Endodermal cell (in vitro differentiated cells): ENCODE measurements at regions not wholly inside any gene's neighbourhood (a gene's known extent, or its start where the extent isn't known, plus 50 kb on each side); places are given as distances from the start of the nearest gene placed in this dataset.

Experiments used
- DNase-seq: peaks from one replicate; pipeline ENCODE4 v3.0.0-alpha.2; 2017
- H3K27ac ChIP-seq: 2 replicates; pipeline ENCODE4 v1.5.1; 2013; ENCODE audit warnings: mild to moderate bottlenecking, low read depth, low read length, moderate library complexity
- H3K27me3 ChIP-seq: 2 replicates; pipeline ENCODE4 v1.6.1; 2013; ENCODE audit warnings: mild to moderate bottlenecking, low read length, moderate library complexity; ENCODE audit not compliant: insufficient read depth, control insufficient read depth, poor library complexity, severe bottlenecking
- H3K36me3 ChIP-seq: 2 replicates; pipeline ENCODE4 v1.7.0; 2013; ENCODE audit warnings: mild to moderate bottlenecking, low read length, moderate library complexity; ENCODE audit not compliant: control insufficient read depth, insufficient read depth
- H3K4me1 ChIP-seq: one replicate; pipeline ENCODE4 v1.7.0; 2013; ENCODE audit warnings: low read length; ENCODE audit not compliant: control insufficient read depth, insufficient read depth
- H3K4me3 ChIP-seq: 2 replicates; pipeline ENCODE4 v1.5.1; 2013; ENCODE audit warnings: mild to moderate bottlenecking, low read length, moderate library complexity
- H3K9ac ChIP-seq: 2 replicates; pipeline ENCODE4 v1.6.1; 2013; ENCODE audit warnings: mild to moderate bottlenecking, low read length, moderate library complexity; ENCODE audit not compliant: poor library complexity, severe bottlenecking; ENCODE audit errors: extremely low read depth
- H3K9me3 ChIP-seq: 2 replicates; pipeline ENCODE4 v1.6.1; 2013; ENCODE audit warnings: mild to moderate bottlenecking, low read length, moderate library complexity; ENCODE audit not compliant: control insufficient read depth
- H3K27ac Mint-ChIP-seq: 2 replicates; pipeline ENCODE4 v1.8.0; 2020; ENCODE audit warnings: mixed read lengths
- H3K27me3 Mint-ChIP-seq: 2 replicates; pipeline ENCODE4 v1.8.0; 2021; ENCODE audit warnings: mild to moderate bottlenecking, mixed read lengths; ENCODE audit not compliant: insufficient read depth
- H3K36me3 Mint-ChIP-seq: 2 replicates; pipeline ENCODE4 v1.8.0; 2020; ENCODE audit warnings: low read depth, mixed read lengths
- H3K4me1 Mint-ChIP-seq: 2 replicates; pipeline ENCODE4 v1.8.0; 2020; ENCODE audit warnings: mixed read lengths
- H3K4me3 Mint-ChIP-seq: 2 replicates; pipeline ENCODE4 v1.8.0; 2020; ENCODE audit warnings: mild to moderate bottlenecking, moderate library complexity, mixed read lengths
- H3K9me3 Mint-ChIP-seq: 2 replicates; pipeline ENCODE4 v1.8.0; 2020; ENCODE audit warnings: mild to moderate bottlenecking, mixed read lengths
- WGBS, 2 experiments: methylation state at CpG; one replicate each; pipeline versions ENCODE4 v1.1.5 to v1.1.7; 2013; ENCODE audit warnings: missing lambda C conversion rate in 2 of 2, mixed read lengths in 1 of 2; ENCODE audit not compliant: insufficient coverage in 1 of 2, insufficient read length in 1 of 2; 5-methylcytosine and 5-hydroxymethylcytosine counted together
- TF ChIP-seq, protein P1 (sequence below): fragments of 200-600 bp; sonication (generic); conservative IDR thresholded peaks from 2 replicates; pipeline ENCODE4 v1.5.0; 2021; ENCODE audit warnings: antibody characterized with exemption, mild to moderate bottlenecking

DNA sequence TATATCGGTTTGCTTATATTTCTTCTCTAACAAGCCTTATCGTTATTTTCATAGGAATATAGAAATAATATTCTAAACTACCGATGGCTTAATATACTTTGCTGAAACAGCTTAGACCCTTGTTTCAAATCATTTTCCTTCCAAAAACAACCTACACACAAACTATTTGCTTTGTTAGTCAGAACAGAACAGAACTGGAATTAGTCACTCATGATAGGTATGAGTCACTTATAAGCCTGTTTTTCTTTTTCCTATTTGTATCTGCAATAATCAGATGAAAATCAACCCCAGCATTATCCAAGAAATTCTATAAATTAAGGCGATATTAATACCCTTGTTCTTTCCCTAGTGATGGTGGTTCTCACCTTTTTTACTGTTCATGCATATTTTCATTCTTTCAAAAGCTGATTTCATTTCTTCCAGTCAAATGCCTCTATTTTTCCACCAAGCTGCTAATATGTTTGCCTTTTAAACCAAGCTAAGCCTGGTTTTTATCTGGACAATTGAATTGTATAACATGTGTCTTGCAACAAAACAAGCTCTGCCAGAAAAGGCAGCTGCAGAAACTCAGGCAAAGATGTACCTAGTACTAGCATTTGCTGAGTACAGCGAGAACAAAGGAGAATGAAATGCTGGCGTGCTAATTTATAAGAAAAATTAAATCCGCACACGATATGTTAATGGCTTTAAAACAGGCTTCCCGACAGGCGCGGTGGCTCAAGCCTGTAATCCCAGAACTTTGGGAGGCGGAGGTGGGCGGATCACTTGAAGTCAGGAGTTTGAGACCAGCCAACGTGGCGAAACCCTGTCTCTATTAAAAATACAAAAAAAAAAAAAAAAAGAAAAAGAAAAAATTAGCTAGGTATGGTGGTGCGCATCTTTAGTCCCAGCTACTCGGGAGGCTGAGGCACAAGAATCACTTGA lies 1418.2 kb downstream of the AACS start:
- Histone ChIP-seq H3K27ac (no peak overlapping the region), H3K27me3 (no peaks in the 10 kb centered on the region), H3K4me1 (no peaks in the 10 kb centered on the region), H3K9me3 (no peaks in the 10 kb centered on the region), H3K9ac (no peak overlapping the region), H3K4me3 (no peak overlapping the region), H3K36me3 (no peaks in the 10 kb centered on the region)
- no peaks in the 10 kb centered on the region for H3K36me3 Mint-ChIP-seq
- DNase-seq: no peak
- H3K27me3 Mint-ChIP-seq: no peaks in the 10 kb centered on the region
- no peak overlapping the region for H3K27ac Mint-ChIP-seq
- H3K4me3 Mint-ChIP-seq: no peak overlapping the region
- H3K4me1 Mint-ChIP-seq: peaks cover 9% of the 10 kb centered on the region
- TF ChIP-seq, protein P1, sequence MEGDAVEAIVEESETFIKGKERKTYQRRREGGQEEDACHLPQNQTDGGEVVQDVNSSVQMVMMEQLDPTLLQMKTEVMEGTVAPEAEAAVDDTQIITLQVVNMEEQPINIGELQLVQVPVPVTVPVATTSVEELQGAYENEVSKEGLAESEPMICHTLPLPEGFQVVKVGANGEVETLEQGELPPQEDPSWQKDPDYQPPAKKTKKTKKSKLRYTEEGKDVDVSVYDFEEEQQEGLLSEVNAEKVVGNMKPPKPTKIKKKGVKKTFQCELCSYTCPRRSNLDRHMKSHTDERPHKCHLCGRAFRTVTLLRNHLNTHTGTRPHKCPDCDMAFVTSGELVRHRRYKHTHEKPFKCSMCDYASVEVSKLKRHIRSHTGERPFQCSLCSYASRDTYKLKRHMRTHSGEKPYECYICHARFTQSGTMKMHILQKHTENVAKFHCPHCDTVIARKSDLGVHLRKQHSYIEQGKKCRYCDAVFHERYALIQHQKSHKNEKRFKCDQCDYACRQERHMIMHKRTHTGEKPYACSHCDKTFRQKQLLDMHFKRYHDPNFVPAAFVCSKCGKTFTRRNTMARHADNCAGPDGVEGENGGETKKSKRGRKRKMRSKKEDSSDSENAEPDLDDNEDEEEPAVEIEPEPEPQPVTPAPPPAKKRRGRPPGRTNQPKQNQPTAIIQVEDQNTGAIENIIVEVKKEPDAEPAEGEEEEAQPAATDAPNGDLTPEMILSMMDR: no peak
- H3K9me3 Mint-ChIP-seq: no peaks in the 10 kb centered on the region
- 94 to 95% methylated on average over 11 to 14 of the region's 17 CpGs for WGBS, 2 experiments

DNA sequence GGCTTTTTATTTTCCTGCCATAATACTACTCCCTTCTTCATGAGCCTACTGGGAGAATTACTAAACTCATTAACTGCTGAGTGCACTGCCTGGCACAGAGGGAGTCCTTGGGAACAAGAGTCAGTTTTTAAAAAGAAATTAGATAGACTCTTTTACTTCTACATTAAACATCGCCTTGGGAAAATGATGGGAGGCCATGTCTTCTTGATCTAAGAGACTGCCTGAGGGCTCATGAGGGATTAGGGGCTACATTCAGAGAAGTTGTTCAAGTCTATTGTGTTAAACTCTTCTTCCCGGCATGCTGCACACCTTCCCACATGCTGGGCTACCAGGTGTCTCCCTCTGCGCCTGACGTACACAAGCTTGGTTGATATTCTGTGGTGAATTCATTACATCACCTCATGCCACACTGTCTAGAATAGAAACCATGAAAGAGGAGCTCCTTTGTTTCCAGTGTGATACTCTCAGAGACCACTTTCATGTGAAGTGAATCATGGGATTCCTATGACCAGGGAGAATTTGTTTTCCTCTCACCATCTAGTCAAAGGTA lies 1422.3 kb downstream of the AACS start:
- no peaks in the 10 kb centered on the region for H3K36me3 Mint-ChIP-seq
- no peak overlapping the region for H3K4me3 ChIP-seq
- H3K27ac ChIP-seq: no peak overlapping the region
- no peak overlapping the region for H3K27ac Mint-ChIP-seq
- H3K9ac ChIP-seq: no peak overlapping the region
- H3K4me1 Mint-ChIP-seq: no peaks in the 10 kb centered on the region
- H3K36me3 ChIP-seq: no peaks in the 10 kb centered on the region
- H3K9me3 ChIP-seq: peaks cover 6% of the 10 kb centered on the region
- TF ChIP-seq, protein P1: no peak
- H3K27me3 Mint-ChIP-seq: no peaks in the 10 kb centered on the region
- H3K4me1 ChIP-seq: no peaks in the 10 kb centered on the region
- no peak for DNase-seq
- WGBS, 2 experiments: 91 to 100% methylated on average over 2 to 4 of the region's 4 CpGs
- no peaks in the 10 kb centered on the region for H3K27me3 ChIP-seq
- no peak overlapping the region for H3K4me3 Mint-ChIP-seq
- H3K9me3 Mint-ChIP-seq: peaks cover 11% of the 10 kb centered on the region

DNA sequence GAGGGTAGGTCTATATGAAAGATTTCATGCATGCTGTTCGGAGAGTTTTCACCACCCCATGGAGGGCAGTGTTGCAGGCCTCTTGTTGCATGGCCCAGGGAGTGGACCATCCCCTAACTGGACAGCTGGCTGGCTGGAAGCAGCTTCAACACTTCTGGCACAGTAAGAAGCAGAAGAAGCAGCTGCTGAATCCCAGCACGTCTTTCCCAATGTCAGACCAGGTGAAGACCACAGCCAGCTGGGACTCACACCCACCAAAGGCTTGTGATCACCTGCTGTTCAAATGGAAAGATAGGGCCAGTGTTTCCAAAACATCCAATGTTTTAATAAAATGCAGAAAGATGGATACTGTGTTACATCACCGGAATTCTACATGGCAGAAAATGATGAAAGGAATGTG lies 1423.6 kb downstream of the AACS start:
- H3K4me3 Mint-ChIP-seq: no peak overlapping the region
- no peaks in the 10 kb centered on the region for H3K27me3 Mint-ChIP-seq
- Histone ChIP-seq H3K4me1 (no peaks in the 10 kb centered on the region), H3K27ac (no peak overlapping the region), H3K4me3 (no peak overlapping the region), H3K9ac (no peak overlapping the region), H3K27me3 (no peaks in the 10 kb centered on the region), H3K36me3 (no peaks in the 10 kb centered on the region), H3K9me3 (peaks cover 6% of the 10 kb centered on the region)
- H3K36me3 Mint-ChIP-seq: no peaks in the 10 kb centered on the region
- H3K9me3 Mint-ChIP-seq: peaks cover 11% of the 10 kb centered on the region
- H3K4me1 Mint-ChIP-seq: no peaks in the 10 kb centered on the region
- TF ChIP-seq, protein P1: no peak
- WGBS, 2 experiments: 96 to 100% methylated on average over 2 to 3 of the region's 3 CpGs
- H3K27ac Mint-ChIP-seq: no peak overlapping the region
- no peak for DNase-seq
